ENCODE measurements at regions not wholly inside any gene's neighbourhood (a gene's known extent, or its start where the extent isn't known, plus 50 kb on each side); places are given as distances from the start of the nearest gene placed in this dataset.

- no peak for TF ChIP-seq CTCF (CRISPR knock-in tag; IDR thresholded peaks at IDR 0.05)
- no peak for TF ChIP-seq HNRNPL (IDR thresholded peaks at IDR 0.05; ENCODE audit: low read depth, low read length)
- TF ChIP-seq PBX2 (CRISPR knock-in tag; IDR thresholded peaks at IDR 0.05) = no peak
These were observed 95.7 kb downstream of the TNFAIP3 start for GRCh38 chr6:137962725-137963124.
